Esophagus muscularis mucosa (tissue), 4 donors: ENCODE measurements at regions not wholly inside any gene's neighbourhood (a gene's known extent, or its start where the extent isn't known, plus 50 kb on each side); places are given as distances from the start of the nearest gene placed in this dataset.

ENCODE experiments used
- EP300 ChIP-seq: sonication (generic); formaldehyde crosslinking; IDR thresholded peaks from one replicate; pipeline ENCODE4 v1.6.1; 2017; ENCODE audit warnings: antibody characterized with exemption
- POLR2A ChIP-seq: fragments of 450-650 bp; IDR thresholded peaks from one replicate; pipeline ENCODE4 v1.6.1; 2017; ENCODE audit warnings: antibody characterized with exemption, moderate library complexity, mild to moderate bottlenecking, low read depth
- POLR2AphosphoS5 ChIP-seq, 2 donors: sonication (generic); formaldehyde crosslinking; IDR thresholded peaks; one replicate each; pipeline ENCODE4 v1.6.1; 2017; ENCODE audit warnings: antibody characterized with exemption in 2 of 2
- TF ChIP-seq, protein P1 (sequence below), 3 experiments: fragments of 200-600 bp in 2 of 3; fragments of 450-650 bp in 1 of 3; sonication (generic) in 2 of 3; IDR thresholded peaks; one replicate each; pipeline ENCODE4 v1.5.1; 2017 to 2019; ENCODE audit warnings: antibody characterized with exemption in 3 of 3, mild to moderate bottlenecking in 2 of 3, moderate library complexity in 1 of 3

- TF ChIP-seq, protein P1, sequence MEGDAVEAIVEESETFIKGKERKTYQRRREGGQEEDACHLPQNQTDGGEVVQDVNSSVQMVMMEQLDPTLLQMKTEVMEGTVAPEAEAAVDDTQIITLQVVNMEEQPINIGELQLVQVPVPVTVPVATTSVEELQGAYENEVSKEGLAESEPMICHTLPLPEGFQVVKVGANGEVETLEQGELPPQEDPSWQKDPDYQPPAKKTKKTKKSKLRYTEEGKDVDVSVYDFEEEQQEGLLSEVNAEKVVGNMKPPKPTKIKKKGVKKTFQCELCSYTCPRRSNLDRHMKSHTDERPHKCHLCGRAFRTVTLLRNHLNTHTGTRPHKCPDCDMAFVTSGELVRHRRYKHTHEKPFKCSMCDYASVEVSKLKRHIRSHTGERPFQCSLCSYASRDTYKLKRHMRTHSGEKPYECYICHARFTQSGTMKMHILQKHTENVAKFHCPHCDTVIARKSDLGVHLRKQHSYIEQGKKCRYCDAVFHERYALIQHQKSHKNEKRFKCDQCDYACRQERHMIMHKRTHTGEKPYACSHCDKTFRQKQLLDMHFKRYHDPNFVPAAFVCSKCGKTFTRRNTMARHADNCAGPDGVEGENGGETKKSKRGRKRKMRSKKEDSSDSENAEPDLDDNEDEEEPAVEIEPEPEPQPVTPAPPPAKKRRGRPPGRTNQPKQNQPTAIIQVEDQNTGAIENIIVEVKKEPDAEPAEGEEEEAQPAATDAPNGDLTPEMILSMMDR (IDR thresholded peaks at IDR 0.05): no peak
- no peak for TF ChIP-seq POLR2A
- no peak for TF ChIP-seq EP300
- no peak for TF ChIP-seq POLR2AphosphoS5 (IDR thresholded peaks at IDR 0.05)
These were observed 58.5 kb upstream of the PLXNC1 start for GRCh38 chr12:94089891-94090290.
